ENCODE measurements at regions not wholly inside any gene's neighbourhood (a gene's known extent, or its start where the extent isn't known, plus 50 kb on each side); places are given as distances from the start of the nearest gene placed in this dataset.
A peak's percentile ranks its signal among the peaks of the same experiment; 100 is the strongest.

GRCh38 chr12:108462686-108463085 is 52.4 kb upstream of the FICD start:
- TF ChIP-seq Cebpa-rat (IDR thresholded peaks at IDR 0.05) = no peak
- H4K20me1 ChIP-seq = peaks cover 0 to 13% (median 0%) of the 10 kb centered on the region in 11 experiments; a peak in 5 of 22 replicates
- H3K4me2 ChIP-seq = no peak overlapping the region
- no peak overlapping the region for H3K4me3 ChIP-seq
- H3K27me3 ChIP-seq = no peaks in the 10 kb centered on the region; a peak in 1 of 22 replicates
- no peaks in the 10 kb centered on the region for H3K36me3 ChIP-seq
- no peaks in the 10 kb centered on the region for H3K4me1 ChIP-seq
- no peak overlapping the region for H3K27ac ChIP-seq
- H3K9me3 ChIP-seq (replicated peaks in 1 of 11) = no peaks in the 10 kb centered on the region
- H3K9ac ChIP-seq = no peak overlapping the region

- no peak overlapping the region for H3K27ac ChIP-seq
- no peak overlapping the region for H3K9ac ChIP-seq
- H3K9me3 ChIP-seq (replicated peaks in 1 of 11) = no peaks in the 10 kb centered on the region
- H3K4me2 ChIP-seq = no peak overlapping the region
- peaks cover 0 to 8% (median 0%) of the 10 kb centered on the region in 11 experiments; a peak in 3 of 22 replicates for H4K20me1 ChIP-seq
- TF ChIP-seq Cebpa-rat (IDR thresholded peaks at IDR 0.05) = no peak
- no peaks in the 10 kb centered on the region for H3K36me3 ChIP-seq
- H3K27me3 ChIP-seq = no peaks in the 10 kb centered on the region; a peak in 1 of 22 replicates
- no peak overlapping the region for H3K4me3 ChIP-seq
- H3K4me1 ChIP-seq = peaks cover 0 to 11% (median under 1%) of the 10 kb centered on the region in 10 experiments; a peak in 8 of 20 replicates
These were observed 53.9 kb upstream of the FICD start for GRCh38 chr12:108461058-108461660.

- no peak for TF ChIP-seq Cebpa-rat (IDR thresholded peaks at IDR 0.05)
- Histone ChIP-seq H3K4me1 (peaks cover 0 to 31% (median 4%) of the 10 kb centered on the region in 10 experiments; a peak in 8 of 20 replicates), H3K36me3 (no peaks in the 10 kb centered on the region), H3K4me3 (no peak overlapping the region), H3K4me2 (no peak overlapping the region), H3K9me3 (replicated peaks in 1 of 11) (no peaks in the 10 kb centered on the region), H4K20me1 (peaks cover 0 to 8% (median 0%) of the 10 kb centered on the region in 11 experiments; a peak in 4 of 22 replicates), H3K27me3 (no peaks in the 10 kb centered on the region; a peak in 1 of 22 replicates), H3K9ac (no peak overlapping the region), H3K27ac (no peak overlapping the region)
These were observed 55.9 kb upstream of the FICD start for GRCh38 chr12:108459149-108459548.

GRCh38 chr12:108457734-108458361 is 57.2 kb upstream of the FICD start:
- Histone ChIP-seq H3K27ac (no peak overlapping the region), H3K27me3 (no peaks in the 10 kb centered on the region), H3K4me3 (no peak overlapping the region), H3K9ac (no peak overlapping the region), H4K20me1 (peaks cover 0 to 8% (median 0%) of the 10 kb centered on the region in 11 experiments; a peak in 2 of 22 replicates), H3K9me3 (replicated peaks in 1 of 11) (no peaks in the 10 kb centered on the region), H3K36me3 (no peaks in the 10 kb centered on the region), H3K4me2 (no peak overlapping the region), H3K4me1 (peaks cover 0 to 38% (median 4%) of the 10 kb centered on the region in 10 experiments; a peak in 8 of 20 replicates)
- TF ChIP-seq Cebpa-rat (IDR thresholded peaks at IDR 0.05) = no peak

GRCh38 chr12:108457006-108457733 is 57.9 kb upstream of the FICD start:
- H3K9me3 ChIP-seq (replicated peaks in 1 of 11) = no peaks in the 10 kb centered on the region
- H4K20me1 ChIP-seq = peaks cover 0 to 8% (median 0%) of the 10 kb centered on the region in 11 experiments; a peak in 2 of 22 replicates
- no peak for TF ChIP-seq Cebpa-rat (IDR thresholded peaks at IDR 0.05)
- peak overlapping the region in 4 of 11 experiments; percentile 1 to 83 (median 82); a peak in 6 of 22 replicates for H3K4me2 ChIP-seq
- no peak overlapping the region for H3K4me3 ChIP-seq
- H3K4me1 ChIP-seq = peaks cover 0 to 38% (median 4%) of the 10 kb centered on the region in 10 experiments; a peak in 8 of 20 replicates
- no peak overlapping the region; a peak in 1 of 22 replicates for H3K9ac ChIP-seq
- peak overlapping the region in 3 of 11 experiments; percentile 69 to 82 (median 70); a peak in 6 of 22 replicates for H3K27ac ChIP-seq
- no peaks in the 10 kb centered on the region for H3K27me3 ChIP-seq
- no peaks in the 10 kb centered on the region for H3K36me3 ChIP-seq

GRCh38 chr12:108455706-108456105 is 59.4 kb upstream of the FICD start:
- H3K27me3 ChIP-seq = no peaks in the 10 kb centered on the region
- H4K20me1 ChIP-seq = peaks cover 0 to 8% (median 0%) of the 10 kb centered on the region in 11 experiments; a peak in 2 of 22 replicates
- peak overlapping the region in 4 of 11 experiments; percentile 54 to 83 (median 82); a peak in 8 of 22 replicates for H3K4me2 ChIP-seq
- peak overlapping the region in 4 of 11 experiments; percentile 61 to 82 (median 70); a peak in 7 of 22 replicates for H3K27ac ChIP-seq
- no peak for TF ChIP-seq Cebpa-rat (IDR thresholded peaks at IDR 0.05)
- no peaks in the 10 kb centered on the region for H3K9me3 ChIP-seq (replicated peaks in 1 of 11)
- peak overlapping the region in 3 of 11 experiments; percentile 1 to 64 (median 63); a peak in 4 of 22 replicates for H3K9ac ChIP-seq
- peaks cover 0 to 38% (median 4%) of the 10 kb centered on the region in 10 experiments; a peak in 8 of 20 replicates for H3K4me1 ChIP-seq
- H3K4me3 ChIP-seq = no peak overlapping the region
- H3K36me3 ChIP-seq = no peaks in the 10 kb centered on the region

GRCh38 chr12:108454539-108455139 is 60.4 kb upstream of the FICD start:
- Histone ChIP-seq H3K9ac (no peak overlapping the region), H3K4me2 (peak overlapping the region in 3 of 11 experiments; percentile 81 to 83 (median 83); a peak in 7 of 22 replicates), H3K4me3 (no peak overlapping the region), H3K36me3 (no peaks in the 10 kb centered on the region), H4K20me1 (peaks cover 0 to 8% (median 0%) of the 10 kb centered on the region in 11 experiments; a peak in 2 of 22 replicates), H3K27me3 (no peaks in the 10 kb centered on the region), H3K27ac (peak overlapping the region in 2 of 11 experiments; percentile 70 to 82; a peak in 1 of 22 replicates), H3K4me1 (peaks cover 0 to 38% (median 4%) of the 10 kb centered on the region in 10 experiments; a peak in 8 of 20 replicates), H3K9me3 (replicated peaks in 1 of 11) (no peaks in the 10 kb centered on the region)
- no peak for TF ChIP-seq Cebpa-rat (IDR thresholded peaks at IDR 0.05)

GRCh38 chr12:108449478-108449877 is 65.6 kb upstream of the FICD start:
- no peak overlapping the region for H3K9ac ChIP-seq
- H3K36me3 ChIP-seq = no peaks in the 10 kb centered on the region
- H3K4me2 ChIP-seq = no peak overlapping the region
- no peak overlapping the region for H3K4me3 ChIP-seq
- H4K20me1 ChIP-seq = no peaks in the 10 kb centered on the region; a peak in 1 of 22 replicates
- no peaks in the 10 kb centered on the region for H3K9me3 ChIP-seq (replicated peaks in 1 of 11)
- TF ChIP-seq Cebpa-rat (IDR thresholded peaks at IDR 0.05) = no peak
- H3K27me3 ChIP-seq = no peaks in the 10 kb centered on the region
- H3K4me1 ChIP-seq = peaks cover 0 to 25% (median 0%) of the 10 kb centered on the region in 10 experiments; a peak in 6 of 20 replicates
- H3K27ac ChIP-seq = no peak overlapping the region
